Ovary (tissue), 7 donors: ENCODE measurements at regions not wholly inside any gene's neighbourhood (a gene's known extent, or its start where the extent isn't known, plus 50 kb on each side); places are given as distances from the start of the nearest gene placed in this dataset.

Experiments used
- DNase-seq, 5 donors: peaks; one replicate each; pipeline ENCODE4 v3.0.0-alpha.2; 2019 to 2020
- H3K27ac ChIP-seq, 2 donors: fragments of 200-600 bp; one replicate each; pipeline versions ENCODE4 v1.5.1 to v1.8.0; 2019 to 2022
- H3K27me3 ChIP-seq: fragments of 200-600 bp; one replicate; pipeline ENCODE4 v1.8.0; 2022
- H3K36me3 ChIP-seq: fragments of 200-600 bp; sonication (generic); one replicate; pipeline ENCODE4 v1.5.1; 2019
- H3K4me1 ChIP-seq: one replicate; pipeline ENCODE4 v1.8.1; 2013; ENCODE audit warnings: mild to moderate bottlenecking, moderate library complexity; ENCODE audit not compliant: insufficient read depth
- H3K4me3 ChIP-seq: fragments of 200-600 bp; sonication (generic); one replicate; pipeline ENCODE4 v1.5.1; 2017
- H3K9me3 ChIP-seq, 2 donors: fragments of 200-600 bp in 1 of 2; sonication (generic) in 1 of 2; one replicate each; pipeline versions ENCODE4 v1.5.1 to v1.8.1; 2013 to 2019; ENCODE audit warnings: mild to moderate bottlenecking in 1 of 2, moderate library complexity in 1 of 2
- CTCF ChIP-seq, 3 donors: fragments of 450-650 bp in 2 of 3; fragments of 200-600 bp in 1 of 3; IDR thresholded peaks; one replicate each; pipeline versions ENCODE4 v1.5.1 to v1.8.0; 2016 to 2022; ENCODE audit warnings: antibody characterized with exemption in 3 of 3, mild to moderate bottlenecking in 1 of 3
- EP300 ChIP-seq: sonication (generic); formaldehyde crosslinking; IDR thresholded peaks from one replicate; pipeline ENCODE4 v1.6.1; 2017; ENCODE audit warnings: antibody characterized with exemption
- POLR2A ChIP-seq: fragments of 450-650 bp; IDR thresholded peaks from one replicate; pipeline ENCODE4 v1.6.1; 2017; ENCODE audit warnings: antibody characterized with exemption, mild to moderate bottlenecking, moderate library complexity
- WGBS, 3 donors: extraction: QIAGEN DNeasy Blood & Tissue Kit in 1 of 3; methylation state at CpG; one replicate each; pipeline versions ENCODE4 v1.1.5 to v1.1.7; 2013 to 2017; 5-methylcytosine and 5-hydroxymethylcytosine counted together
- intact Hi-C, 4 donors: fragments of 100-400 bp; cut with DNase I; formaldehyde crosslinking; loops; one replicate each; pipeline versions ENCODE4 v1.11.0 to v1.15.1; 2022 to 2023
- donor health status: DM: no; HTN: no; CAD: no; lungs with moderate emphysema.
- donor health status: DM: no; HTN: no; CAD: no.
- donor health status: Bipolar disorder and iron deficiency.
- donor health status: DM: no; HTN: no; CAD: no.
- donor health status: DM: yes; HTN: yes; CAD: no.

- H3K9me3 ChIP-seq: no peaks in the 10 kb centered on the region
- H3K27ac ChIP-seq: no peak overlapping the region
- no peak overlapping the region for H3K4me3 ChIP-seq
- TF ChIP-seq POLR2A: no peak
- TF ChIP-seq CTCF (IDR thresholded peaks at IDR 0.05): no peak
- TF ChIP-seq EP300: no peak
- intact Hi-C loops: no loop called here
- no peaks in the 10 kb centered on the region for H3K4me1 ChIP-seq
- H3K27me3 ChIP-seq: no peaks in the 10 kb centered on the region
- DNase-seq: no peak
- 48 to 54% (median 51%) methylated on average over 2 of the region's 2 CpGs for WGBS, 3 donors
- H3K36me3 ChIP-seq: no peaks in the 10 kb centered on the region
These were observed 667.3 kb downstream of the NPHP4 start for GRCh38 chr1:5324883-5325282.

- Histone ChIP-seq H3K36me3 (no peaks in the 10 kb centered on the region), H3K27ac (no peak overlapping the region), H3K27me3 (no peaks in the 10 kb centered on the region), H3K9me3 (no peaks in the 10 kb centered on the region), H3K4me3 (no peak overlapping the region), H3K4me1 (no peaks in the 10 kb centered on the region)
- WGBS, 3 donors: 64 to 76% (median 65%) methylated on average over 15 of the region's 15 CpGs
- no peak for DNase-seq
- TF ChIP-seq CTCF (IDR thresholded peaks at IDR 0.05) (no peak), POLR2A (no peak), EP300 (no peak)
- intact Hi-C loops: no loop called here
These were observed 663.9 kb downstream of the AJAP1 start for GRCh38 chr1:5318143-5318816.

DNA sequence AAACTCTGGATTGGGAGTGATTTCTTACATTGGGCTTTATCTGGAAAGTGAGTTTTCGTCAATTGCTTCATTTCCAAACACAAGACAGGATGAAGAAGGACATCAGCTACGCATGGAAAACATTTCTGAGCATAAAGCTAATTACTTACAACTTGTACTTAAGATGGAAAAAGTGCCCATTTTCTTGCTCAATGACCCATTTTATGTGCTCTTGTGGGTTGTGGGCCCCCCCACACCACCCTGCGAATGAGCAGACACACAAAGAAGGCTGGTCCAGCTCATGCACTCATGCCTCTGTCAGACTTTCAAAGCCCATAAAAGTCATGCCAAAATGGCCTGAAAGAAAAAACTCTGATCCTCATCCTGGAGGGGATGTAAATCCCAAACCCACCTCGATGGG, 663.0 kb downstream of the AJAP1 start:
- WGBS, 3 donors: 61 to 78% (median 71%) methylated on average over 4 of the region's 4 CpGs
- intact Hi-C loops: no loop called here
- TF ChIP-seq EP300: no peak
- no peak for TF ChIP-seq CTCF (IDR thresholded peaks at IDR 0.05)
- TF ChIP-seq POLR2A: no peak
- H3K27ac ChIP-seq: no peak overlapping the region
- no peaks in the 10 kb centered on the region for H3K4me1 ChIP-seq
- H3K36me3 ChIP-seq: no peaks in the 10 kb centered on the region
- no peaks in the 10 kb centered on the region for H3K9me3 ChIP-seq
- H3K27me3 ChIP-seq: no peaks in the 10 kb centered on the region
- no peak for DNase-seq
- H3K4me3 ChIP-seq: no peak overlapping the region

DNA sequence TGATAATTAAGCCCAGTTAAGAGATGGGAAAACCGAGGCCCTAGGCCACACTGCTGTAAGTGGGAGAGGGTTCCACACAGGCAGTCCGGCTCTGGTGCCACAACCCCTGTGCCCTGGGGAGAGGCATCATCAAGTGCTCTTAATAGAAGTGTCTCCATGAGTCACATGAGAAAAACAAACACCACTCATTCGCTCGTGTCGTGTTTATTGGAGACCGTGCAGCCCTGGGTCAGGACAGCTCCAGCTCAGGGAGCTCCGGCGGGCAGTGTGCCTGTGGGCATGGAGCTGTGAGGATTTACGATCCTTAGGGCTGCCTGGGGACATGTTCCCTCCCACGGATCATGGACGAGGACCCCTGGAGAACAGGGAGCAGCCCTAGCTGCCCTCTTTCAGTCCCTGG, 658.5 kb downstream of the AJAP1 start:
- no peaks in the 10 kb centered on the region for H3K27me3 ChIP-seq
- TF ChIP-seq POLR2A: no peak
- no peak for TF ChIP-seq EP300
- TF ChIP-seq CTCF (IDR thresholded peaks at IDR 0.05): no peak
- intact Hi-C loops: no loop called here

More for the DNA sequence above, 658.5 kb downstream of the AJAP1 start:
- 39 to 49% (median 45%) methylated on average over 11 of the region's 11 CpGs for WGBS, 3 donors
- Histone ChIP-seq H3K4me3 (no peak overlapping the region), H3K27ac (no peak overlapping the region), H3K36me3 (no peaks in the 10 kb centered on the region), H3K9me3 (no peaks in the 10 kb centered on the region), H3K4me1 (no peaks in the 10 kb centered on the region)
- no peak for DNase-seq
